ENCODE measurements at regions not wholly inside any gene's neighbourhood (a gene's known extent, or its start where the extent isn't known, plus 50 kb on each side); places are given as distances from the start of the nearest gene placed in this dataset.
"Not testable (repeated sequence)": the region's sequence is repeated elsewhere in the genome, so short reads cannot be mapped to it uniquely, and the experiment has no call there.

DNA sequence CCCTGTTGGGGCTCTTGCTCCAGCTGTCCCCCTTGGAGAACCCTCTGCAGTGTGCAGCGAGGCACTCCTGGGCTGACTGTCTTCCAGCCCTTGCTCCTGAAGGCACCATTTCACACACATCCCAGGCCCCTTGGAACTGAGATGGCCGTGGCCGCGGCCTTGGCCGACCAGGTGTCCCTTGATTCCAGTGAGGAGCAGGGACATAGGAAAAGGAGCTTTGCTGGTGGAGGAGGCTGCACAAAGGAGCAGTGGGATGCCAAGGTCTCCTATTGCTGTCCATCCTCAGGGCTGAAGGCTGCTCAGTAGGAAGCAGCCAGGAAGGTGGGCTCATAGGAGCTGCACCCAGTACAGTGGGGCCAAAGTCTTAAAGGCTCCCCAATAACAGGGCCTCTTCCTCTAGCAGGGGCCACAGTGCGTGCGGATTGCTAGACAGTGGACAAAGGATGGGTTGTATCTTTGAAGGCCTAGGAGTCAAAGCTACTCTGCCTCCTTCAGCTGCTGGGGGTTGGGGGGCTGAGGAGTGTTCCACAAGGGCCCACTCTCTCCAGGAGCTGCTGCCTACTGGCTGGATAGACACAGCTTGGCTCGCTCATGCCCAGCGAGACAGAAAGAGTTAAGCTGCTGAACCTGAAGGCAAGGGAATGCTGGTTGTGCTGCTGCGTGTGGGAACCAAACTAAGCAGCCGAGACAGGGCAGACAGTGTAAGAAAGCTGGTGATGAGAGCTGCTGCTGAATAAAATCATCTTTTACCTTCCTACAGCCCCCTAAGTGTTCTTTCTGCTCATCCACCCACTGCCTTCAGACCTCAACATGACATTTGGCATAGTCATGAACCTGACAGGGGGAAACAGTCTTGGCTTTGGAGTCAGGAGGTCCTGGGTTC is 891.9 kb upstream of the ZNF722 start:
- TF ChIP-seq, protein P1, sequence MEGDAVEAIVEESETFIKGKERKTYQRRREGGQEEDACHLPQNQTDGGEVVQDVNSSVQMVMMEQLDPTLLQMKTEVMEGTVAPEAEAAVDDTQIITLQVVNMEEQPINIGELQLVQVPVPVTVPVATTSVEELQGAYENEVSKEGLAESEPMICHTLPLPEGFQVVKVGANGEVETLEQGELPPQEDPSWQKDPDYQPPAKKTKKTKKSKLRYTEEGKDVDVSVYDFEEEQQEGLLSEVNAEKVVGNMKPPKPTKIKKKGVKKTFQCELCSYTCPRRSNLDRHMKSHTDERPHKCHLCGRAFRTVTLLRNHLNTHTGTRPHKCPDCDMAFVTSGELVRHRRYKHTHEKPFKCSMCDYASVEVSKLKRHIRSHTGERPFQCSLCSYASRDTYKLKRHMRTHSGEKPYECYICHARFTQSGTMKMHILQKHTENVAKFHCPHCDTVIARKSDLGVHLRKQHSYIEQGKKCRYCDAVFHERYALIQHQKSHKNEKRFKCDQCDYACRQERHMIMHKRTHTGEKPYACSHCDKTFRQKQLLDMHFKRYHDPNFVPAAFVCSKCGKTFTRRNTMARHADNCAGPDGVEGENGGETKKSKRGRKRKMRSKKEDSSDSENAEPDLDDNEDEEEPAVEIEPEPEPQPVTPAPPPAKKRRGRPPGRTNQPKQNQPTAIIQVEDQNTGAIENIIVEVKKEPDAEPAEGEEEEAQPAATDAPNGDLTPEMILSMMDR (IDR thresholded peaks at IDR 0.05): no peak
- TF ChIP-seq POLR2AphosphoS5 (IDR thresholded peaks at IDR 0.05) (no peak), POLR2A (IDR thresholded peaks at IDR 0.05) (no peak), EP300 (IDR thresholded peaks at IDR 0.05) (no peak)
- Histone ChIP-seq H3K27ac (no peak overlapping the region), H3K36me3 (no peaks in the 10 kb centered on the region), H3K4me3 (no peak overlapping the region), H3K4me1 (no peaks in the 10 kb centered on the region), H3K27me3 (no peaks in the 10 kb centered on the region), H3K9me3 (peaks cover 0 to 34% (median 0%) of the 10 kb centered on the region in 3 donors)
- WGBS, 2 donors (ENCODE audit: low coverage in 1 of 2): 73 to 90% methylated on average over 2 of the region's 11 CpGs
- ATAC-seq: no peak

DNA sequence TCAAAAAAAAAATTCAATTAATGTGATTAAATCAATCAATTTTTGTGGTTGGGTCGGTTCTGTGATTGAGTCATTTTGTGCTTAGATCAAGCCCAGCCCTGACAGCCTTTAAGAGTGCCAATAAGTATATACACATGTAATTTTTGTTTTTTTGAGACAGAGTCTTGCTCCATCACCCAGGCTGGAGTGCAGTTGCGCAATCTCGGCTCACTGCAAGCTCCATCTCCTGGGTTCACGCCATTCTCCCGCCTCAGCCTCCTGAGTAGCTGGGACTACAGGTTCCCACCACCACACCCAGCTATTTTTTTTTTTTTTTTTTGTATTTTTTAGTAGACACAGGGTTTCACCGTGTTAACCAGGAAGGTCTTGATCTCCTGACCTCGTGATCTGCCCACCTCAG is 887.1 kb upstream of the ZNF722 start:
- H3K27ac ChIP-seq, H3K36me3 ChIP-seq, ATAC-seq, H3K4me1 ChIP-seq, H3K4me3 ChIP-seq: not testable (repeated sequence)
- peaks cover 20% of the 10 kb centered on the region for H3K27me3 ChIP-seq
- peaks cover 0 to 34% (median 0%) of the 10 kb centered on the region in 3 donors for H3K9me3 ChIP-seq
- WGBS, 2 donors (ENCODE audit: low coverage in 1 of 2): 74% methylated on average over 6 to 7 of the region's 7 CpGs

DNA sequence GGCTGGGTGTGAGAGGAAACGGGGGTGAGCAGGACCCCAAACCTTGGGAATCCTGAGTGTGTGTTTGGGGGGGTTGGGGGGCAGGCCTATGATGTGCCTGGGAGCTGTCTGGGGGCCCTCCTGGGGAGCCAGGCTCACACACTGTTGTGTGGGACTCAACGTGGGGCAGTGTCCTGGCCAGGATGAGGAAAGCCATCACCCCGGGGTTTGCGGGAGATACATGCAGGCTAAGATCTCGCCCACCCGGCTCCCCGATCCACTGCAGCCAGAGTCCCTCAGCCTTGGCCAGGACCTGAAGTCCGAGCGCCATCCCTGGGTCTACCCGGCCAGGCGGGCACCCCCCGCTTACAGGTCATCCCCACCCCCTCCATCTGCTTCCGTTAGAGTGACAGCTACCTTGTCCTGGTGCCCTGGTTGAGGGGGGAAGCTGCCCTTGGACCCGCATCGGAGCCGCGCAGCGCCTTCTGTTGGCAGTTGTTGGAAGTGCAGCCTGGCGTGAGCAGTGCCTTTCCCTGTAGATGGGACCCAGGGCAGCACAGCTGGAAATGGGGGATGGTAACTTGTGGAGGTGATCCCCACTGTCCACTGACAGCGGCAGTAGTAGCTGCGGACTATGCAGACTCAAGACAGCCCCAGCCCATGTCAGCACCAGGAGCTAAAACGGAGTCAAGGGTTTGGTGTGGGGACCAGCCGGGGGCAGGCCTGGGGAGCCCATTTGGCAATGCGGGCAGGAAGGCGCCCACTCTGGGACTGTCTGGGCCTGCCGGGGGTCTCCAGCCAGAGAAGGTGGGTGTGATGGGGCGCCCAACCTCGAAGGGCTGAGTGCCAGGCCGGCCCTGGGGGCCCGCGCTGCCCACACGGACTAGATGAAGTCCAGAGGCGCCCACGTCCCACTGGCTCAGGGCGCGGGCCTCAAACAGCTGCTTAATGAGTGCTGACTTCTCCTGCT is 885.6 kb upstream of the ZNF722 start:
- TF ChIP-seq, protein P1 (IDR thresholded peaks at IDR 0.05): no peak
- TF ChIP-seq EP300 (IDR thresholded peaks at IDR 0.05) (no peak), POLR2A (IDR thresholded peaks at IDR 0.05) (no peak), POLR2AphosphoS5 (IDR thresholded peaks at IDR 0.05) (no peak)
- Histone ChIP-seq H3K9me3 (peaks cover 0 to 33% (median 0%) of the 10 kb centered on the region in 3 donors), H3K4me1 (no peaks in the 10 kb centered on the region), H3K27me3 (peaks cover 20% of the 10 kb centered on the region), H3K27ac (no peak overlapping the region), H3K36me3 (no peaks in the 10 kb centered on the region), H3K4me3 (no peak overlapping the region)
- 80% methylated on average over 2 of the region's 36 CpGs; no CpG with 5 or more reads in 1 of the 2 donors for WGBS, 2 donors (ENCODE audit: low coverage in 1 of 2)
- no peak for ATAC-seq

DNA sequence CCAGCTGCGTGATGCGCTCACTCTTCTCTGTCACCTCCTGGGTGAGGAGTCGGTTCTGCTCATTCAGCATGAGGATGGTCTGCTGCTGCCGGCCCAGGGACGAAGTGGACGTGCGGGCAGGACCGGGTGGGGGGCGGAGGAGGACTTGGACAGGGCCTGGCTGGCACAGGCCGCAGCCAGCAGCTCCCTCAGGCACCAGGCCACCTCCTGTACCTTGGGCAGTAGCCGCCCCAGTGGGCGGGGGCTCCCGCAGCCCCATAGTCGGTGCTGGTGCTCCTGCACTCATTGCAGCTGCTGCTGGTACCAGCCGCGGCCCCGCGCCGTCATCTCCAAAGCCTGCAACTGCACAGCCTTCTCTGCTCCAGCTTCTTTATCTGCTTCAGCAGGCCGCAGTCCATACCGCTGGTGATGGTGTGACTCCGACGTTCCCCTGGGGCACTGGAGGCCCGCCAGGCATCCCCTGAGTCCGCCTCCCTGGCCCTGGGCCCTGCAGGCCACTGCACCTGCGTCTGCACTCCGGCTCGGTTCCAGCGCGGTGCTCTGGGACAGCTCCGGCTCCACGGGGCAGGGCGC is 884.9 kb upstream of the ZNF722 start:
- WGBS, 2 donors (ENCODE audit: low coverage in 1 of 2): 96% methylated on average over 9 of the region's 33 CpGs; no CpG with 5 or more reads in 1 of the 2 donors
- Histone ChIP-seq H3K27ac (no peak overlapping the region), H3K4me1 (no peaks in the 10 kb centered on the region), H3K27me3 (peaks cover 20% of the 10 kb centered on the region), H3K36me3 (no peaks in the 10 kb centered on the region), H3K9me3 (peaks cover 0 to 33% (median 0%) of the 10 kb centered on the region in 3 donors), H3K4me3 (no peak overlapping the region)
- TF ChIP-seq EP300 (IDR thresholded peaks at IDR 0.05): no peak
- TF ChIP-seq POLR2AphosphoS5 (IDR thresholded peaks at IDR 0.05): no peak
- TF ChIP-seq, protein P1 (IDR thresholded peaks at IDR 0.05): no peak
- no peak for TF ChIP-seq POLR2A (IDR thresholded peaks at IDR 0.05)
- no peak for ATAC-seq

Data from gastroesophageal sphincter (tissue), 4 donors.